Activated T-cell treated with anti-CD3 and anti-CD28 coated beads, Interleukin-2, amount 50 U/mL, for 72 hours (primary cell): ENCODE measurements at regions not wholly inside any gene's neighbourhood (a gene's known extent, or its start where the extent isn't known, plus 50 kb on each side); places are given as distances from the start of the nearest gene placed in this dataset.

Source experiments
- ATAC-seq, 2 donors: fragments of 150-1000 bp; cut with Tn5 transposase; replicated peaks in 1 of 2; 2 replicates each; pipeline ENCODE4 v1.10.0; 2021; ENCODE audit warnings: moderate library complexity in 2 of 2, mild to moderate bottlenecking in 1 of 2
- DNase-seq, 2 donors: peaks; one replicate each; pipeline ENCODE4 v3.0.0; 2021 to 2022; ENCODE audit warnings: mixed read lengths in 1 of 2
- H3K27ac Mint-ChIP-seq: one replicate; pipeline ENCODE4 v1.8.0; 2022; ENCODE audit warnings: mild to moderate bottlenecking, moderate library complexity, mixed read lengths
- H3K27me3 Mint-ChIP-seq: one replicate; pipeline ENCODE4 v1.8.0; 2022; ENCODE audit warnings: low read depth, mixed read lengths
- H3K36me3 Mint-ChIP-seq, 2 donors: one replicate each; pipeline ENCODE4 v1.8.0; 2022; ENCODE audit warnings: mixed read lengths in 2 of 2, mild to moderate bottlenecking in 1 of 2; ENCODE audit not compliant: insufficient read depth in 2 of 2
- H3K4me1 Mint-ChIP-seq: one replicate; pipeline ENCODE4 v1.8.0; 2022; ENCODE audit warnings: low read depth, mixed read lengths
- H3K4me3 Mint-ChIP-seq, 2 donors: one replicate each; pipeline ENCODE4 v1.8.0; 2022; ENCODE audit warnings: mild to moderate bottlenecking in 2 of 2, mixed read lengths in 2 of 2, moderate library complexity in 2 of 2
- H3K9me3 Mint-ChIP-seq, 2 donors: one replicate each; pipeline ENCODE4 v1.8.0; 2022; ENCODE audit warnings: mixed read lengths in 2 of 2

DNA sequence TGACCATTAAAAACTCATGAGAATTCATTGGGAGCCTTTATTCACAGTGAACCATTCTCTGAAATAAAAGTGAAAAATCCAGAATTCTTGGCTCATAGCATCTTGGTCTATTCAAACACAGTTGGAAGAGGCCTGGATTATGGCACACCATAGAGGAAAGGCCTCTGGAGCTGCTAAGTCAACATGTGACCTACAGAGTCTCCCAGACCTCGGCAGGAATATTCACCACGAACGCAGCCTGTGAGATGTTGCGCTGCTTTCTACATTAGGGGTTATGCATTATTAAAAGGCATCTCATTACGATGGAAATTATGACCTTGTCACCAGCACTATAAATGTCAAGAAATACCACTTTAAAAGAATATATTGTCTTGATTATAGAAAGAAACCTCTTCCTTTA is 132.6 kb downstream of the EFNB2 start:
- ATAC-seq, result no peak
- DNase-seq, result no peak
- H3K27me3 Mint-ChIP-seq, result peaks cover 13% of the 10 kb centered on the region
- H3K27ac Mint-ChIP-seq, result no peak overlapping the region
- no peaks in the 10 kb centered on the region for H3K9me3 Mint-ChIP-seq
- H3K4me1 Mint-ChIP-seq, result no peaks in the 10 kb centered on the region
- no peak overlapping the region for H3K4me3 Mint-ChIP-seq
- H3K36me3 Mint-ChIP-seq, result no peaks in the 10 kb centered on the region

DNA sequence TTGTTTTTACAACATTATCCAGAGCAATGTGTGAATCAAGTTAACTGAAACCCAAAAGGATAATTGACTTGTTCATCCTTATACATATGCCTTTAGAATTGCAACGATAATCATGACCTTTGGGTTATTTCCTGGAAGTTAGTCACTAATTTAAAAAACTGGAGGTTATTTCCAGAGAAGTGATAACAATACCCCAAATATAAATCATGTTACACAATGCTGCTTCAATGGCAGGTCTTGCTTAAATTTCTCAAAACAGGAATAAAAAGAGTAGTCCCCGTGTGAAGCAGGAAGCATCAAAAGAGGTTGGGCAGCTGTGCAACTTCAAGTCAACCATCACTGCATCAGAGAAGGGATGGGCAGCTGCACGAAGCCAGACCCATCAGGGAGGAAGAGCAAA is 134.4 kb downstream of the EFNB2 start:
- Mint-ChIP-seq H3K4me1 (no peaks in the 10 kb centered on the region), H3K27me3 (peaks cover 18% of the 10 kb centered on the region), H3K27ac (no peak overlapping the region), H3K9me3 (no peaks in the 10 kb centered on the region), H3K4me3 (no peak overlapping the region), H3K36me3 (no peaks in the 10 kb centered on the region)
- DNase-seq (no peak), ATAC-seq (no peak)

- H3K27me3 Mint-ChIP-seq, result peaks cover 18% of the 10 kb centered on the region
- no peak for DNase-seq
- no peak overlapping the region for H3K4me3 Mint-ChIP-seq
- H3K9me3 Mint-ChIP-seq, result no peaks in the 10 kb centered on the region
- no peaks in the 10 kb centered on the region for H3K36me3 Mint-ChIP-seq
- H3K4me1 Mint-ChIP-seq, result no peaks in the 10 kb centered on the region
- ATAC-seq, result no peak
- H3K27ac Mint-ChIP-seq, result no peak overlapping the region
These were observed 135.2 kb downstream of the EFNB2 start for GRCh38 chr13:106400289-106400688.

DNA sequence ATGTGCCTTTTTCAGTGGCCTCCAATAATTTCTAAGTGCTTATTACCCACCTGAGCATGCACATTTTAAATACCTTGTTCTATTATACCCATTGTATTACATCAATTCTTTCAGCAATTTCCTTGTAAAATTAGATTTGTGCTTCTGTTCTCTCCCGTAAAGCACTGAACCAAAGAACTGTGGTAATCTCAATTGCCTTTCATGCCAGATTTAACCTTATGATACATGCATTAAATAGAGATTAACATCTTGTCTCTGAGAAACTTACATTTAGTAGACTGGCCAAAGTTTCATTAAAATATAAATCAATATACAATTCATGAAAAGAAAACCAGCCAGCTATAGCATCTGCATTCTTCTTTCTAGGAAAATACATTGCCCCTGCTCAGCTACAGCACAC is 137.2 kb downstream of the EFNB2 start:
- ATAC-seq, result no peak
- no peak overlapping the region for H3K4me3 Mint-ChIP-seq
- no peak overlapping the region for H3K27ac Mint-ChIP-seq
- DNase-seq, result no peak
- H3K27me3 Mint-ChIP-seq, result peaks cover 18% of the 10 kb centered on the region
- H3K4me1 Mint-ChIP-seq, result no peaks in the 10 kb centered on the region
- H3K9me3 Mint-ChIP-seq, result no peaks in the 10 kb centered on the region
- H3K36me3 Mint-ChIP-seq, result no peaks in the 10 kb centered on the region

DNA sequence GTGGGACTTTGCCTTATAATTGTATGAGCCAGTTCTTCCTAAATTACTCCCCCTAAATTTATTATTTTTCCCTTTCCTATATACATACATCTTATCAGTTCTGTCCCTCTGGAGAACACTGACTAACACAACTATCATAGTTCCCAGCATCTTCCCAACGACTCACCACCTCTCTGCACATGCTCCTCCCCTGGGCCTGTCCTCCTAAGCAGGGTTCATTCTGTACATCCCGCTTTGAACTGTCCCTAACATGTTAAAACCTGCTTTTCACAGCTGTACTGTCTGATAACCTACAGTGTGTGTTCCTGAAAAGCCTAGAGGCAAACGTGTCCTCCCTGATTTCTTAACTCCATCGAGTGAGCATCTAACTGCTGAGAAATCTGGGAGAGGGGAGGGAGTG is 141.7 kb downstream of the EFNB2 start:
- H3K4me1 Mint-ChIP-seq, result no peaks in the 10 kb centered on the region
- peaks cover 9% of the 10 kb centered on the region for H3K27me3 Mint-ChIP-seq
- no peak overlapping the region for H3K4me3 Mint-ChIP-seq
- ATAC-seq (no peak), DNase-seq (no peak)
- no peaks in the 10 kb centered on the region for H3K9me3 Mint-ChIP-seq
- no peak overlapping the region for H3K27ac Mint-ChIP-seq
- H3K36me3 Mint-ChIP-seq, result no peaks in the 10 kb centered on the region

DNA sequence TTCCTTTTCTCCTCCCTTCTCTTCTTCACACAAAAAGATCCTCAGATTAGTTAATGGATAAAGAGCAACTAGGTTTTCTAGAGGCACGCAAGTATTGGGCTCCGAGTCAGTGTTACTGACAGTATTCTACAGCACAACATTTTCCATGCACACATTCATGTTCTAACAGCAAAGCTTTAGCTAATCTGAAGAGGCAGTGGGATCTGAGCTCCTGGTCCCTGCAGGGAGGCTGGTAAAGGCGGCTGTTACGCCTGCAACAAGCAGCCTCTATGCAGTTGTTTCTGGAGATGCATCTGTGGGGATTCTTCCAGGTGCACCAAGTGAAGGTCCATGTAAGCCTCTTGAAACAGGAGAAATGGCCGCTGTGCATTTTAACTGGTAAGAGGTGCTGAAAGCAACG is 143.8 kb downstream of the EFNB2 start:
- H3K9me3 Mint-ChIP-seq, result no peaks in the 10 kb centered on the region
- DNase-seq, result no peak
- no peak overlapping the region for H3K27ac Mint-ChIP-seq
- peaks cover 5% of the 10 kb centered on the region for H3K27me3 Mint-ChIP-seq
- H3K4me1 Mint-ChIP-seq, result no peaks in the 10 kb centered on the region
- no peak overlapping the region for H3K4me3 Mint-ChIP-seq
- no peaks in the 10 kb centered on the region for H3K36me3 Mint-ChIP-seq
- no peak for ATAC-seq

- Mint-ChIP-seq H3K27me3 (peaks cover 5% of the 10 kb centered on the region), H3K4me3 (no peak overlapping the region), H3K9me3 (no peaks in the 10 kb centered on the region), H3K36me3 (no peaks in the 10 kb centered on the region), H3K27ac (no peak overlapping the region), H3K4me1 (no peaks in the 10 kb centered on the region)
- DNase-seq (no peak), ATAC-seq (no peak)
These were observed 144.2 kb downstream of the EFNB2 start for GRCh38 chr13:106391271-106391670.

- H3K9me3 Mint-ChIP-seq, result no peaks in the 10 kb centered on the region
- no peak for ATAC-seq
- DNase-seq, result no peak
- H3K4me3 Mint-ChIP-seq, result no peak overlapping the region
- H3K4me1 Mint-ChIP-seq, result no peaks in the 10 kb centered on the region
- peaks cover 5% of the 10 kb centered on the region for H3K27me3 Mint-ChIP-seq
- H3K27ac Mint-ChIP-seq, result no peak overlapping the region
- H3K36me3 Mint-ChIP-seq, result no peaks in the 10 kb centered on the region
These were observed 145.1 kb downstream of the EFNB2 start for GRCh38 chr13:106390367-106390766.

- ATAC-seq (no peak), DNase-seq (no peak)
- H3K27me3 Mint-ChIP-seq, result peaks cover 7% of the 10 kb centered on the region
- H3K36me3 Mint-ChIP-seq, result no peaks in the 10 kb centered on the region
- H3K9me3 Mint-ChIP-seq, result no peaks in the 10 kb centered on the region
- no peaks in the 10 kb centered on the region for H3K4me1 Mint-ChIP-seq
- no peak overlapping the region for H3K27ac Mint-ChIP-seq
- no peak overlapping the region for H3K4me3 Mint-ChIP-seq
These were observed 149.8 kb downstream of the EFNB2 start for GRCh38 chr13:106385654-106386053.

DNA sequence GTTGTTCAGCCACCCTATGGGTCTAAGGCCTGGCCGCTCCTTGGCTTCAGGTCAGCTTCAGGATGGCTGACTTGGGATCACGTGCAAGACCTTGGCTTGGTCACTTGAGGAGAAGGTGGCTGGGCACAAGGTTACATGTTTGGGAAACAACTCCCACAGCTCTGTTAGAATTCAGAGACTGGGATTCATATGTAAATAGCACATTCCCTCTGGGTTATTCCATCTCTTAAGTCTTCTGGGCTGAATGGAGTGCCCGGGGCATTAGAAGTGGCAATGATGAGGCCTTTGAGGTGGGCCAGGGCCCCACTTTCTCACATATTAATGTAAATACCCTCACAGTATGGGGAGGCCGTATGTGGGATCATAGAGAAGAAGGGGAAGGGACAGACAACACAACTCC is 150.9 kb downstream of the EFNB2 start:
- ATAC-seq (no peak), DNase-seq (no peak)
- Mint-ChIP-seq H3K27me3 (peaks cover 7% of the 10 kb centered on the region), H3K27ac (no peak overlapping the region), H3K4me3 (no peak overlapping the region), H3K4me1 (no peaks in the 10 kb centered on the region), H3K9me3 (no peaks in the 10 kb centered on the region), H3K36me3 (no peaks in the 10 kb centered on the region)

GRCh38 chr13:106383791-106384190 is 151.7 kb downstream of the EFNB2 start:
- H3K4me3 Mint-ChIP-seq, result no peak overlapping the region
- no peaks in the 10 kb centered on the region for H3K4me1 Mint-ChIP-seq
- H3K36me3 Mint-ChIP-seq, result no peaks in the 10 kb centered on the region
- peaks cover 7% of the 10 kb centered on the region for H3K27me3 Mint-ChIP-seq
- H3K9me3 Mint-ChIP-seq, result no peaks in the 10 kb centered on the region
- DNase-seq (no peak), ATAC-seq (no peak)
- no peak overlapping the region for H3K27ac Mint-ChIP-seq

DNA sequence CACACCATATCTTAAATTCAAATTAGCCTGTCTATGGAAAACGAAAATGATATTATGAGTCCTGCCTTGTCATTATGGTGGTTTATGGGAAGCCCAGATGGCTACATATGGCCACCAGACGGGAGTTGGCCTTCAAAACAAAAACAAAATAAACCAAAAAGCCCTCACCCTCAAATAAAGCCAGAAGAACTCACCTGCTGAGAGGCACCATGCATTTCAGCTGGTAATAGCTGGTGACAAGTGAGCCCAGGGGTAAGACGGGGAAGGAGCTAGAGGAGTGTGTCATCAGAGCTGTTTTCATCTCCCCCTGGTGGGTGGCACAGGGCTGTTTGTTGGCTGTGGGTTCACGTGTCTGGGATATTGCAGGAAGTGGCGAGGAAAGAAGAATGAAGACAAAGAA is 152.9 kb downstream of the EFNB2 start:
- Mint-ChIP-seq H3K4me3 (no peak overlapping the region), H3K27ac (no peak overlapping the region), H3K4me1 (no peaks in the 10 kb centered on the region), H3K9me3 (no peaks in the 10 kb centered on the region), H3K27me3 (peaks cover 7% of the 10 kb centered on the region), H3K36me3 (no peaks in the 10 kb centered on the region)
- DNase-seq (no peak), ATAC-seq (no peak)

DNA sequence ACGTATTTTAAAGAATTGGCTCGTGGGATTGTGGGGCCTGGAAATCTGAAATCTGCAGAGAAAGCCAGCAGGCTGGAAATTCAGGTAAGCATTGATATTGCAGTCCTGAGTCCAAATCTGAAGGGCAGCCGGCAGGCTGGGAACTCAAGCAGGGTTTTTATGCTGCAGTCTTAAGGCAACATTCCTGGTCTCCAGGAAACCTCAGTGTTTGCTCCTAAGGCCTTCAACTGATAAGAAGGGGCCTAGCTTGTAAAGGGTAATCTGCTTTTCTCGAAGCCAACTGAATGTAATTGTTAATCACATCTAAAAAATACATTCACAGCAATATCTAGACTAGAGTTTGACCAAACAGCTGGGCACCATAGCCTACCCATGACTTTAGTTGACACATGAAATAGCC is 154.4 kb downstream of the EFNB2 start:
- Mint-ChIP-seq H3K27ac (no peak overlapping the region), H3K27me3 (peaks cover 7% of the 10 kb centered on the region), H3K36me3 (no peaks in the 10 kb centered on the region), H3K4me1 (no peaks in the 10 kb centered on the region), H3K9me3 (no peaks in the 10 kb centered on the region), H3K4me3 (no peak overlapping the region)
- ATAC-seq (no peak), DNase-seq (no peak)

DNA sequence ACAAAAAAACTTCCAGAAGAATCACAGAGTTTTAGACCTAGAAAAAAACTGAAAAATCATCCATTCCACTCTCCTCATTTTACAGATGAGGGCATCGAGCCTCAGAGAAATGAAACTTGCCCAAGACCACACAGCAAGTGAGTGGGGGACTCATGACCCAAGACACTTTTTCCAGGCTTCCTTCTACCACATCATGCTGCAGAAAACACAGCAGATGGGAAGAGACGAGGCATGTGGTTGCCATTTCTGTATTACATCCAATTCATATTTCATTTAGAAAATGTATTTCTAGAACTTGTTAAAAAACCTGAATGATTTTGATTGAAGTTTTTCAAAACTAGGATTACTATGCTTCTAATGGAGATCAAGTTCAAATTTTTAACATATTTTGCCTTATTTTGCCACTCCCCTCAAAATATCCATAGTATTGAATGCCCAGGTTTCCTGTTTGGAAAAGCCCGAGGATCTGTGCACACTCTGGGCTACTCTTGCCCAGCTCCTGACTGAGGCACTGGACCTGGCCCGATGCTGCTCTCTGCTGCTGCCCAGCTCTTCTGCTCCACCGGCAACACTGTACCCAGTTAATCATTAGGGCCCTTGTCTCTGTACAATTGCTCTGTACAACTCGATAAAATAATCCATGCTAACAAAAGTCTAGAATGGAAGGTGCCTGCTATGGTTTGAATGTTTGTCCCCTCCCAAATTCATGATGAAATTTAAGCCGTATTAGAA is 157.4 kb downstream of the EFNB2 start:
- Mint-ChIP-seq H3K27me3 (peaks cover 14% of the 10 kb centered on the region), H3K4me3 (no peak overlapping the region), H3K36me3 (no peaks in the 10 kb centered on the region)

More for the DNA sequence above, 157.4 kb downstream of the EFNB2 start:
- DNase-seq (no peak), ATAC-seq (no peak)
- Mint-ChIP-seq H3K4me1 (peaks cover 13% of the 10 kb centered on the region), H3K9me3 (no peaks in the 10 kb centered on the region), H3K27ac (no peak overlapping the region)
